Fibroblast of the conjunctiva (primary cell): ENCODE measurements at regions not wholly inside any gene's neighbourhood (a gene's known extent, or its start where the extent isn't known, plus 50 kb on each side); places are given as distances from the start of the nearest gene placed in this dataset.

Experiments used
- DNase-seq: peaks from one replicate; pipeline ENCODE4 v3.0.0-alpha.2; 2010; ENCODE audit warnings: low read depth

DNA sequence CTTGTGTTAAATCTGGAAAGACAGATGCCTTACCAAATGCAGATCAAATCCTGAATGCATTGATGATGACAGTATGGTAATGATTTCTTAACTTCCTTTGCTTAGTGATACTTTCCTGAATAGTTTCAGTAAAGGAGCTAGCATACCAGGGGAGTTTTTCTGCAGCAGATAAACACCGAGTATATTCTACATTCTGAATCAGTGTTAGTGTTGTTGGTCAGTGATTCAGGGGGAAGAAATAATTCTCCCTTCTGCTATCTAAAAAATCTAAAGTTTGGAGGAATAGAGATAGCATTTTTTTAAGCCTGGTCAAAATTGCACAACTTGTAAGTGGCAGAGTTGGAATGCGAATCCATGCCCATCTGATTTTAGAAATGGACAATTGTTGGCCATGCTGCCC lies 512.2 kb upstream of the MARCKS start:
- no peak for DNase-seq

DNA sequence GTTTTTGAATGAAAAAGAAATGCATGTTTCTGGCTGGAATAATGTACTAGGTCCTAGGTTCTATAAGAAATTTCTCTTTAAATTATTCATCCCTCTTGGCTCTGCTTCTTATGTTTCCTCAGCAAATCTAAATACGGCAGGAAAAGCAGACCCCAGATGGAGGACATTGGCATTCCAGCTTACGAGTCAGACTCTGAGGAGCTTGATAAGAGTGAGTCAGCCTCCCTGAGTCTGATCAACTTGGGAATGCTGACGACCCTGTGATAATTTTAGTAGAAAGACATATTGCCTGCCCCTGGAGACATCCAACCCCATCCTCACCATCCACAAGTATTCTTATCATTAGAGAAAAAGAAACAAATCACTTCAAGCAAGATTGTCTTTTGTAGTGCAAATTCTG lies 509.7 kb upstream of the MARCKS start:
- no peak for DNase-seq

DNA sequence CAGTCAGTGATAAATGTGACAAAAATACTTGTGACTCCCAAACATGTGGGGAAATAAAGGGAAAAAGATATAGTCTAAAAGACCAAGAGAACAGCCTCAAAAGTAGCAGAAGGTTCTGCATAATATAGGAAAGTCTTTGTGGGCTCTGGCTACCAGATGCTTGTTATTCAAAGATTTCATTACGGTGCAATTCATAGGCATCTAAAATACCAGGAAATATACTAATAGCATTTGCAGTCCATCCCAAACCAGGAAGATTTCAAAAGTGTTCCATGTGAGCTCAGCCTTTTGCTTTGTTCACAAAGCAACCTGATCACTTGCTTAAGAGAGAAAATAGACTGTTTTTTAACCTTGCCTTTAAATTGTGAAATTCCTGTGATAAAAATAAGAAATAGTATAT lies 506.7 kb upstream of the MARCKS start:
- DNase-seq = no peak

DNA sequence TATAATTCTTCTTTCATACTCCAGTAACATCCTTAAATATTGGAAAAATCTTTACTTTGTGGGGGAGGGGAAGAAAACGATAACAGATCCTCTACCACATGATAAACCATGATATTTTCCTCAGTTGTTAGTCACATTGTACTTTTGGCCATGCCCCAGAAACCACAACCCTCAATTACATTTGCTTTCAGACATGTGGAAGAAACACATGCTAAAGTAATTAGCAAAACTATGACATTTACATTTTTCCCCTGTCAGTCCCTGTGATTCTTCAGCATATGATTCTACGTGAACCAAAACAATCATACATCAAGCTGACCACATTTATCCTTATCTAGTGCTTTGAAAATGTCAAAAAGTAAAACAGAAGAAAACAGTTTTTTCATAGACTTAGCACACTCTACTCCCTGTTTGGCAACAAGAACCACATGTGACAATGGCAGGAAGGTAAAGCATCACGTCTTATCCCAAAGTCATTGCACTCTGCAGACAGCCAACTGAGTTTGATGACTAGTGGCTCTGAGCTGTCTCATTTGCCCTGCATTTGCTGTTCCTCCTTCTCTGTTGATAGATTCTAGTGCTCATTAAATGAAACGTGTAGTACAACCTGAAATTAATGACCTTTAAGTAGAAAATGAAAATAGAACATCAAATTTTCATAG lies 505.8 kb upstream of the MARCKS start:
- peak; percentile 47 for DNase-seq

DNA sequence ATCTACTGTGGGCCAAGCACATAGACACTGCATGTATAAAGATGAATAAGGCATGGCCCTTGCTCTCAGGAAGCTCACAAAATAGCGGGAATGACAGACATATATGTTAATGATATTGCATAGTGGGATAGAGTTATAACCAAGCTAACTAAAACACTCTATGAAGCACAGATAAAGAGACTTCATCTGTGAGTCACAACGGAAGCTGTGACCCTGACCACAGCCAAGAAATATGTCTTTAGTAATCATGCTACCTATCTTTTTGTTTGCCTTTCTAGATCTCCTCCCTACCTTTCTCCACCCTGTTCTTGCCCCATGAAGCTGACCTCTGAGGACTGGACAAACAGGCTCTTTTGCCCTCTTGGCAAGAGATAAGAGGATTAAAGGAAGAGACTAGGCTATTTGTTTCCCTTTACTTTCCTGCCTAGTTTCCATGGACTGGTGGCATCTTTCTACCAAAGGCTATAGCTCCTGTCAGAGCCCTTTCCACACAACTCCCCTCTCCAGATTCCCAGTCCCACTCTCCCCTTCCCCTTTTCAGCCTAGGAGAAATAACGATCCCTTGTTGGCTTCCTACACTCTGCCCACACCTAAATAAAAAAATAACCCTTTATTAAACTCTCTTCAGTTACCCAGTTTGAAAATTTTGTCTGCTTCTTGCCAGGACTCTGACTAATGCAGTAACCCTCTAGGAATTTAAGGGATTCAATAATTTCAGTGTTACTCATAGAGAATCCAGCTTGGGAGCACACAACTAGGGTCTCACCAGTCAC lies 504.9 kb upstream of the MARCKS start:
- no peak for DNase-seq

DNA sequence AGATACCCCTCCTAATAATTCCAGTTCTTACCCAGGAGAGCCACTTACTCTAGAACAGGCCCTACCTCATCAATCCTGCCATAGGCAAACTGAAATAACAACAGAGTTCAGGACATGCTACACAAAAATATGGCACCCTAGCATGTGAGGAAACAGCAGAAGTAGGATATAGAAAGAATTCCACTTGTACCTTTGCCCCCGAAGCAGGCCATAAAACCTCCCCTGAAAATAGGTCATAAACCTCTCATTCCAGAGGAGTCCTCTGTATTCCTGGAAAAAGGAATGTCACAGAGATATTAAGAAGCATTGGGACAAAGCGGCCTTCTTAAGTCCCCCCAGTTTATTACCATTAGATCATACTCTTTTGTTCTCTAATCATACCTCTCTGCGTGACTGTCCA lies 504.3 kb upstream of the MARCKS start:
- DNase-seq = no peak

DNA sequence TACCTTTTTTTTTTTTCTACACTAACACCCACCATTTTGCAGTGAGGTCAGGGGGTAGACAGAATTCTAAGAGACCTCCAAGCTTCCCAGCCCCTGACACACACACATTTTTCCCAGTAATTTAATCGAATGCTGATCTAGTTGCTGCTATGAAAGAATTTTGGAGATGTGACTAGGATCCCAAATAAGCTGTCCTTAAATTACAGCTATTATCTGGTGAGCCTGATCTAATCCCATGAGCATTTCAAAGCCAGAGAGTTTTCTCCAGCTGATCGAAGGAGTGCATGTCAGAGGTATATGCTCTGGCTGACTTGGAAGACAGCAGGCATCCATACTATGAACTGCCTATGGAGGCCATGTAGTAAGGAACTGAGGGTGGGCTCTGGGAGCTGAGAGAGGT lies 503.8 kb upstream of the MARCKS start:
- DNase-seq = no peak

DNA sequence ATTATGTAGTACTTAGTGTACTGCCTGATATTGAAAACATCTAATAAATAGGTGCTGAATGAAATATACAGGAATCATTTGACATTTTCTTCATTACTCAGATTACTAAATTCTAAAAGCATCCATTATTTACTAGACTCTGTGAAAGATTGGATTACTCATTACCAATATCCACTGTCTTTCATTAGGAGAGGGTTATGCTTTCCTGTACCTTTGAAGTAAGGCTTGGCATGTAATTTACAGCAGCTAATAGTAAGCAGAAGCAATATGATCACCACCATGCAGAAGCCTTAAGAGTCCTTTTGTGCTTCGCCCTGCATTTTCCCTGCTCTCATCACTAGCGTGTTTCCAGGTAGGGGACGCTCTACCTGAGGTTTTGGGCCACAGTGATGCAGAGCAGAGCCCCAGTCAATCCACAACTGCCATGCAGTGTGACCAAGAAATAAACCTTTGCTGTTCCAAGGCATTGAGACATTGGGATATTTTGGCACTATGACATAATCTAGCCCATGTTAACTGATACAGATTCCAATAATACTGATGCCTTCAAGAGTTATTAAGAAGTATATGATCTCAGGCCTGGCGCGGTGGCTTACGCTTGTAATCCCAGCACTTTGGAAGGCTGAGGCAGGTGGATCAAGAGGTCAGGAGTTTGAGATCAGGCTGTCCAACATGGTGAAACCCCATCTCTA lies 502.8 kb upstream of the MARCKS start:
- DNase-seq = no peak

DNA sequence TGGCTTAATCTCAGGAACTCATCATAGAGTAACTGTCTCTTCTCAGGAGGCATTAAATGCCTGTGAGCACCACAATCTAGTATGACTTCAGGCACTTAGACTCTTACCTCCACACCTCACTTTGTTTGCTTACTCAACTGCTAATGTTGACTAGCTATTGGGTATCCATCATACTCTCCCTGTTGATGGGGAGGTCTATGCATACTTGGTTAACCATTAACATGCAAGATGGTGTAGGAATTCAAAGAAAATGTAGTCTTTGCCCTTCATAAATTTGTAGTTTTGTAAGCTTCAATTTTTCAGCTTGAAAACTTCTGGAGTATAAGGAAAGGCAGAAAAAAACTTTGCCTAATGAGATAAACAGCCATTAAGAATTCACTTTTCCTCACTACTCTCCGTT lies 501.0 kb upstream of the MARCKS start:
- DNase-seq = no peak

DNA sequence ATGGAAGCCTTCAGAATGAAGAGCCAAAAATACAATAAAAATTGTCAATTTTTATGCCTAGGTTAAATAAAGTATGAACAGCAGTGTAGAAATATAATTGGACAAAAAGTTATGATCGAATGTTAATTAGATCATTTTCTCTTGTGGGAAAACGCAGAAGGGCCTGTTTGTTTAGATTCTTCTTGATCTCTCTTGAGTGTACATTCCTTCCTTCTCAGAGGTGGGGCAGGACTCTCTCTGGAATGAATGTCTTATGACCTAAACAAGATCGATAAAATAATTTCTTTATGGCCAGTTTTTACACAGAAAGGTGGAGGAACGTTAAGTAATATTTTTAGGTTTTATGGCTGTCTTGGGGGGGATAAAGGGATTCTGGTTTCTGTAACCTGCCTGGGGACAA lies 500.1 kb upstream of the MARCKS start:
- DNase-seq = no peak

DNA sequence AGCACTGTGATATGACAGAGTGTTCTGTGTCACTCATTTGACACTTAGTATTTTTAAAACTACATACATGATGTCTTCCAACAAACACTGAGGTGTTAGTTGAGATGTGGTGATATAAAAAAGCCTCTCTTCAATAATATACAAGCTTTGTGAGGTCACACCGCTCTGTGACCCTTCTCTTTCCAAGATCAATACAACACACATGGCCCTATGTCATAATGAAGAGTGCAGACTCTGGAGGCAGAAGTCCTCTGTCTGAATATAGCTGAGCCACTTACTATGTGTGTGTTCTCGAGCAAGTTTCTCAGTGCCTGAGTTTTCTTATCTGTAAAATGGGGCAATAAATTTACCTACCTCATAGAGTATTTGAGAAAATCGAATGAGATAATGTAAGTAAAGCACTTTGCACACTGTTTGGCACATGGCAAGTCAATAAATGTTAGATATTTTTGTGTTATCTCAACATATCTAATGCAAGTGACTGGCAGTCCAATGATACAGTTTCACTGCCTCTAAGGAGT lies 499.0 kb upstream of the MARCKS start:
- DNase-seq = no peak

DNA sequence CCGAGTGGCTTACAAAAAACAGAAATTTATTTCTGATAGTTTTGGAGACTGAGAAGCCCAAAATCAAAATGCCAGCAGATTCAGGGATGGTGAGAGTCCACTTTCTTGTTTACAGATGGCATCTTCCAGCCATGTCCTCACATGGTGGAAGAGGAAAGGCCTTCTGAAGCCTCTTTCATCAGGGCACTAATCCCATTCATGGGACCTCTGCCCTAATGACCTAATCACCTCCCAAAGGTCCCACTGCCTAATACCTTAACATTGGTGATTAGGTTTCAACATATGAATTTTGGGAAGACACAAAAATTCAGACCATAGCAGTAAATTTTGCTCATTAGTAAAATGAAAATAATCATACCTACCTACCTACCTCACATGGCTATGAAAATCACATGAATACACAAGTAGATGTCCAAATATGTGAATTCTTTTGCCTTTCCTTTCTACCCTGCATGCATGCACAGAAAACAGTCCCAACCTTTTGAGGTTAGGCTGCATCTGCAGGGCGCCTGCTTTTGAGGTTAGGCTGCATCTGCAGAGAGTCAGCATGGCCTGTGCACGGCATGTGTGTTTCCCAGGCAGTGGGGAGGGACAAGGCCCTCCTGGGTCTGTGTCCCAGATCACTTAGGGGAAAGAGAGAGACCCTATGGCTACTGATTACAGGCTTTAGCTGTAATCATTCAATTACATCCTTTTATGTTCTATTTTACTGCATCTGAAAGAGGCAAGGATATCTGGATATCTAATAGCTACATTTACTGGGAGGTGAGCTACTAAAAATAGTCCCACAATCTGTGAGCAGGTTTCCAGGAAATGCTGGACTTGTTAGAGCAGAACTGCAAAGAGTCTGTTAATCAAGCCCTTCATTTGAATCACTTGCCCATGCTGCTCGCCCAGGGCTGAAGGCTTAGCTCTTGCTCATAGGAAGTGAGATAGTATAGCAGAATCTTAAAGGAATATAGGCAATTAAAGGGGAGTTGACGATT lies 497.7 kb upstream of the MARCKS start:
- no peak for DNase-seq

DNA sequence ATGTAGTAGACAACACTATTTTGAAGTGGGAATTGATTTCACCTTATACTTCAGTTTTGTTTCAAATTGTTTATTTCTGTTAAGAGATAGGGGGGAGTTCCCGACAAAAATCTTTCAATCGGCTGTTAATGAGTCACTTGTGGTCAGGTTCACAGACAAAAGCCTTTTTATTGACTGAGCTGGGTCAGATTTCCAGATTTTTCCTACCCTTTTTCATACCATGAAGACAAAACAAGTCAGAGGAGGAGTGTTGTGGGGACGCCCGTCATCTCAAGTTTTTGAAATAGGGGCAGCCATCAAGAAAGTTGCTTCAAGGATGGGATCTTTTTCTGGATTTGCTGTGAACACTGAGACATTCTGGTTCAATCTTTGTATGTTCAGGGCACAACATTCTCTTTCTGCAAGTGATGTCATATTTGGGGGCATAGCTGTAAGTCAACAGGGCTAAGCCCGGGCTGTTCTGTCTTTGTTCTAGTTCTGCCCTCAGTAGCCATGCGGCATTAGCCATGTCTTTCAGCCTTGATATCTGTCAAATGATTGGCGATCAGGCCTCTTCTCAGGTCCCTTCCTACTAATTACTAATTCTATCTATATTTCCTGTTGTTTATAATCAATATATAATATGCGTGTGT lies 496.0 kb upstream of the MARCKS start:
- no peak for DNase-seq

DNA sequence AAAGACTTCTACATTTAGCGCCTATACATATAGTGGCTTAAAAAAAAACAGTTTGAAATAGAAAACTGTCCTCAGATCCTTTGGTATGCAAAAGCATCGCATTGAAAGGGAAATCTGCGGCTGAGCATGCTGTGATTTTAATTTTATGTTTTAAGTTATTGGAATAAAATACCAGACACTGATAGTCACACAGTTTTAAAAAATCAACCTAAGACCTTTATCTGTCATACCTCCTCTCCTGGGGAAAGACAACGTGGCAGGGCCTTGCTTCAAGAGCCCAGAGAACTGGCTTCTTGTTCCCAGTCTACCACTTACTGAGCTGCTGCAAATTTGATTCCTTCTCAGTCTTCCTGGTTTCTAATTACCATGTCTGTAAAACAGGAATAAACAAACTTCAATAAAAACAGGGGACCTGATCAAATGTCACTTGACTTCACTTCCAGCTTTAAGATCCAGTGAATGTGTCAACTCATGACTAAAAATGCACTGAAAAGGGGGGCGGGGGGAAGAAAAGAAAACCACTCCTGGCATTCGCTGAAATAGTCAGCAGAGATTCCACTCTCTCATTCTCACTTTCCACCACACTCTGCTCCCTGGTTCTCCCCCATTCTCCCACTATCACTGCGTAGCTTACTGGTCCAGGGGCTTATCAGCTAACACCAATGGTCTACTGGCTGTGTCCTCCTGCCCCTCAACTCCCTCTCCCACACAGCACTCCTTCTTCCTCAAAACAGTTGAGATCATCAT lies 494.7 kb upstream of the MARCKS start:
- DNase-seq = no peak

DNA sequence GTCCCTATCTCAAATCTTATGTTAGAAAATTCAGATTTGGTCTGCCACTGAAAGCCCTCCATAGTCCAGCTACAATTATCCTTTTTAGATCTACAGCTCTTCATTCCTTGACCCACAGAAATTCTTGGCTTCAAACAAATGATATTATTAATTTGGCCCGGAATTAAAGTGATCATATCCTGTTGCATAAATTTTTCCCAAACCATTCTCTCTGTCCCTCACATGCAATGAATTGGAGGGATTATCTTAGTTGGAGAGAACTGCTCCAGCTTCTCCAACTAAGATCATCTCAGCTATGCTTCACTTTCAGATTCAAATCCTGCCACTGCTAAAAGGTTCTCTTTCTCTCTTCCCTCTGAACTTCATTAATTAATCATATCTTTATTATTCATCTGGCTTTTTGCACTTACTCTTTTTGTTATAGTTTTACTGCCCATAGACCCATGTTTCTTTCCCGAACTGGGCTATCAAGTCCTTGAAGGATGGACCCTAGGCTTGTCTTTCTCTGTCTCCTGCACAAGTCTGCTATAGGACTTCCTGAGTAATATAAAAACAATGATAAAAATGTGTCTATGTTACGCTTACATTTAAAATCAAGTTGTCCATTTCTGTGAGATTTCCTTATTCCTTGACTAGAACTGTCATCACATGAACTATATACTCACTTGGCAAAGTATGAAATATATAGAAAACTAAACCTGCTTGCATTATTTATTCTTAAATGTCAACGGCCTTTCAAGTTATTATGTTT lies 493.9 kb upstream of the MARCKS start:
- DNase-seq = no peak

DNA sequence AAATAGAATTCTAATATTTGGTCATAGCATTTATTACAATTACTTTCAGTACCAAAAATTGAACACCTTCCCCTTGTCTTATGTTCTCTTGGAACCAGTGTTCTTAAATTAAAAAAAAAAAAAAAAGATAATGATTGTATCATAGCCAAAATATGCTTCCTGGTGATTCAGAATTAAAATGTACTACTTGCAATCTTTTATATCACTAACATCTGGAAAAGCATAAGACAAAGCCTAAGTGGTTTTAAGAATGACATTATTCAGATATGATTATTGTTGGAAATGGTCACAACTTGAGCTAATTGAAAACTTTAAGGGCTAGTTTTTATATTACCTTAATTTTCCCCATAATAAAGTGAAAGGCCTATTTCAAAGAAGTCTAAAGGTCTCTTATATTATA lies 493.3 kb upstream of the MARCKS start:
- no peak for DNase-seq

DNA sequence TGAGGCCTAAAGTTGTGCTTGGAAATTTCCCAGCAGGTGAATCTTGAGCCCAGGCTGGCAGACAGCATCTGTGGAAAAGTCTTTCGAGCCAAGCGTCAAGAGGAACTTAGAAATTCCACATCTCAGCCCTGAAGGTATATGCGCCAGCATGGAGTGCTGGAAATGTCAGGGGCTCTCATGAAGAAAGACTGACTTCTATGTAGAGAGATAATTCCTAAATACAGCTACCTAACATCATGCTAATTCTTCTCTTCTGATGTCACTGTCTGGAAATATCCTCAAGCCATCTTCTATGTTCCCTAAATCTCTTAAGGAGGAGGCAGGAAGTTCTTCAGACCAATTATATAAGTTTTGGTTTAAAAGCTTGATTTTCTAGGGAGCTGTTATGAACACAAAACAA lies 492.4 kb upstream of the MARCKS start:
- DNase-seq = no peak

DNA sequence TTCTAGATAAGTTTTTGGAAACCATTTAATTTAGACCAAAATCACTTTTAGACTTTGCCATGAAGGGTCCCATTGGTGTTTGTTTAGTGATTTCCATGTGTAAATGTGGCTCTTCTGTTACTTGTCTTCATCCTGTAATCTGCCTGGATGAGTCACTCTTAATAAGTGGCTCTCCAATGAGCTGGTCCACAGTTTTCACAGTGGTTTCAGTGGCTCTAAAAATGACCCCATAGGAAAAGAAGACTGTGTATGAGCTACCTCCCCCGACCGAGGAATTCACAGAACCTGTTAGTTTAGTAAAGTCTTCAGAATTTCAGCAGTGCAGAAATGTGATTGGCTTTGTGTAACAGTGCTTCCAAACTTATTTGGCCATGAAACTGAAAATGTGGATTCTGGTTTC lies 492.0 kb upstream of the MARCKS start:
- DNase-seq = no peak

DNA sequence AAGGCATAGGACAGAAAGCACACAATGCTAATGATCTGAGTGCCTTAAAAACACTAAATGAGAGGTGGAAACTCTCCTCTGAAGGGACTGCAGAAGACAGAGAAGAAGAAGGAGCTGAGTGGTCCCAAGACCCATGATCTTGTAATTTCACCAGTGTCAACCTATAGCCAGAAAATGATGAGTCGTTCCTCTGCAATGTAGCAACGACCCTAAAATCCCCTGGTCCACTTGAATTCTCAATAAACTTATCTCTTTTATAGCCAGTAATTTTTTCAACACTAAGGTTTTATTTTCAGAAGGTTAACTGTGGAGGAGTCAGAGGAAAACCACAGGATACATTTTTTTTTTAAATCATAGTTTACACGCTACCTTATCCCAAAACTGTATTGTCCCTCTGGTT lies 490.6 kb upstream of the MARCKS start:
- no peak for DNase-seq
